Parathyroid adenoma (tissue), 2 donors: ENCODE measurements at regions not wholly inside any gene's neighbourhood (a gene's known extent, or its start where the extent isn't known, plus 50 kb on each side); places are given as distances from the start of the nearest gene placed in this dataset.

Experiments
- H2AFZ ChIP-seq: fragments of 300-600 bp; sonication (generic); one replicate; pipeline ENCODE4 v1.7.0; 2017; ENCODE audit warnings: antibody characterized with exemption, mild to moderate bottlenecking
- H3K27ac ChIP-seq: fragments of 300-600 bp; sonication (generic); one replicate; pipeline ENCODE4 v1.7.0; 2017
- H3K27me3 ChIP-seq: fragments of 300-600 bp; sonication (generic); one replicate; pipeline ENCODE4 v1.7.0; 2017; ENCODE audit warnings: low read length; ENCODE audit not compliant: control insufficient read depth, insufficient read depth
- H3K36me3 ChIP-seq: fragments of 300-600 bp; sonication (generic); one replicate; pipeline ENCODE4 v1.7.0; 2017; ENCODE audit warnings: low read length; ENCODE audit not compliant: control insufficient read depth, insufficient read depth
- H3K4me1 ChIP-seq: fragments of 300-600 bp; sonication (generic); one replicate; pipeline ENCODE4 v1.7.0; 2017; ENCODE audit warnings: control low read depth
- H3K4me2 ChIP-seq: fragments of 300-600 bp; sonication (generic); one replicate; pipeline ENCODE4 v1.7.0; 2017; ENCODE audit warnings: low read length
- H3K4me3 ChIP-seq: fragments of 300-600 bp; sonication (generic); one replicate; pipeline ENCODE4 v1.7.0; 2017; ENCODE audit warnings: low read depth, low read length
- H3K79me2 ChIP-seq: fragments of 300-600 bp; sonication (generic); one replicate; pipeline ENCODE4 v1.7.0; 2017; ENCODE audit warnings: control low read depth
- H3K9ac ChIP-seq: fragments of 300-600 bp; sonication (generic); one replicate; pipeline ENCODE4 v1.7.0; 2017; ENCODE audit warnings: mild to moderate bottlenecking
- H3K9me3 ChIP-seq: fragments of 300-600 bp; sonication (generic); one replicate; pipeline ENCODE4 v1.7.0; 2017; ENCODE audit warnings: low read length; ENCODE audit not compliant: control insufficient read depth
- TF ChIP-seq, protein P1 (sequence below): fragments of 300-600 bp; sonication (generic); IDR thresholded peaks from one replicate; pipeline ENCODE4 v1.7.0; 2017; ENCODE audit warnings: antibody characterized with exemption, mild to moderate bottlenecking
- donor health status: primary hyperparathyroidism.

GRCh38 chr5:6163913-6164312 is 214.4 kb downstream of the MED10 start:
- Histone ChIP-seq H2AFZ (no peak overlapping the region), H3K36me3 (no peaks in the 10 kb centered on the region), H3K9me3 (no peaks in the 10 kb centered on the region), H3K9ac (no peak overlapping the region), H3K79me2 (no peaks in the 10 kb centered on the region), H3K4me1 (no peaks in the 10 kb centered on the region), H3K27me3 (no peaks in the 10 kb centered on the region), H3K27ac (no peak overlapping the region), H3K4me2 (no peak overlapping the region), H3K4me3 (no peak overlapping the region)
- TF ChIP-seq, protein P1, sequence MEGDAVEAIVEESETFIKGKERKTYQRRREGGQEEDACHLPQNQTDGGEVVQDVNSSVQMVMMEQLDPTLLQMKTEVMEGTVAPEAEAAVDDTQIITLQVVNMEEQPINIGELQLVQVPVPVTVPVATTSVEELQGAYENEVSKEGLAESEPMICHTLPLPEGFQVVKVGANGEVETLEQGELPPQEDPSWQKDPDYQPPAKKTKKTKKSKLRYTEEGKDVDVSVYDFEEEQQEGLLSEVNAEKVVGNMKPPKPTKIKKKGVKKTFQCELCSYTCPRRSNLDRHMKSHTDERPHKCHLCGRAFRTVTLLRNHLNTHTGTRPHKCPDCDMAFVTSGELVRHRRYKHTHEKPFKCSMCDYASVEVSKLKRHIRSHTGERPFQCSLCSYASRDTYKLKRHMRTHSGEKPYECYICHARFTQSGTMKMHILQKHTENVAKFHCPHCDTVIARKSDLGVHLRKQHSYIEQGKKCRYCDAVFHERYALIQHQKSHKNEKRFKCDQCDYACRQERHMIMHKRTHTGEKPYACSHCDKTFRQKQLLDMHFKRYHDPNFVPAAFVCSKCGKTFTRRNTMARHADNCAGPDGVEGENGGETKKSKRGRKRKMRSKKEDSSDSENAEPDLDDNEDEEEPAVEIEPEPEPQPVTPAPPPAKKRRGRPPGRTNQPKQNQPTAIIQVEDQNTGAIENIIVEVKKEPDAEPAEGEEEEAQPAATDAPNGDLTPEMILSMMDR = no peak

- no peaks in the 10 kb centered on the region for H3K36me3 ChIP-seq
- H3K27me3 ChIP-seq = no peaks in the 10 kb centered on the region
Observed at GRCh38 chr5:6162175-6162574, 216.2 kb downstream of the MED10 start.

GRCh38 chr5:6161257-6161656 is 217.1 kb downstream of the MED10 start:
- no peak overlapping the region for H3K4me2 ChIP-seq
- H3K9me3 ChIP-seq = no peaks in the 10 kb centered on the region
- no peaks in the 10 kb centered on the region for H3K4me1 ChIP-seq
- no peaks in the 10 kb centered on the region for H3K79me2 ChIP-seq
- H3K9ac ChIP-seq = no peak overlapping the region
- no peak overlapping the region for H3K4me3 ChIP-seq
- TF ChIP-seq, protein P1 = no peak
- no peaks in the 10 kb centered on the region for H3K36me3 ChIP-seq
- no peak overlapping the region for H3K27ac ChIP-seq
- H3K27me3 ChIP-seq = no peaks in the 10 kb centered on the region
- no peak overlapping the region for H2AFZ ChIP-seq

More at GRCh38 chr5:6162175-6162574, 216.2 kb downstream of the MED10 start:
- Histone ChIP-seq H3K4me3 (no peak overlapping the region), H3K4me1 (no peaks in the 10 kb centered on the region), H2AFZ (no peak overlapping the region), H3K4me2 (no peak overlapping the region), H3K27ac (no peak overlapping the region), H3K79me2 (no peaks in the 10 kb centered on the region), H3K9ac (no peak overlapping the region), H3K9me3 (no peaks in the 10 kb centered on the region)
- TF ChIP-seq, protein P1 = no peak

- H3K79me2 ChIP-seq = no peaks in the 10 kb centered on the region
- no peaks in the 10 kb centered on the region for H3K4me1 ChIP-seq
- H3K27ac ChIP-seq = no peak overlapping the region
- no peaks in the 10 kb centered on the region for H3K27me3 ChIP-seq
- H2AFZ ChIP-seq = no peak overlapping the region
- no peak overlapping the region for H3K4me2 ChIP-seq
- H3K9me3 ChIP-seq = no peaks in the 10 kb centered on the region
- H3K4me3 ChIP-seq = no peak overlapping the region
- no peaks in the 10 kb centered on the region for H3K36me3 ChIP-seq
- TF ChIP-seq, protein P1 = no peak
- H3K9ac ChIP-seq = no peak overlapping the region
Observed at GRCh38 chr5:6159832-6160430, 218.4 kb downstream of the MED10 start.
